CD4-positive, CD25-positive, alpha-beta regulatory T cell (primary cell): ENCODE measurements at regions not wholly inside any gene's neighbourhood (a gene's known extent, or its start where the extent isn't known, plus 50 kb on each side); places are given as distances from the start of the nearest gene placed in this dataset.
"Not testable (repeated sequence)": the region's sequence is repeated elsewhere in the genome, so short reads cannot be mapped to it uniquely, and the experiment has no call there.

Source experiments
- ATAC-seq, 2 donors: fragments of 150-1000 bp; cut with Tn5 transposase; one replicate each; pipeline ENCODE4 v1.10.0; 2021; ENCODE audit warnings: low read depth in 2 of 2, moderate number of reproducible peaks in 2 of 2, moderate library complexity in 1 of 2
- DNase-seq, 3 donors: peaks; one replicate each; pipeline versions ENCODE4 v3.0.0 to v3.0.0-alpha.2; 2012 to 2022; ENCODE audit warnings: mixed read lengths in 1 of 3
- H3K27ac ChIP-seq: one replicate; pipeline ENCODE4 v1.7.0; 2013; ENCODE audit warnings: mild to moderate bottlenecking, low read length; ENCODE audit not compliant: insufficient read depth, poor library complexity, severe bottlenecking
- H3K27me3 ChIP-seq: one replicate; pipeline ENCODE4 v1.7.0; 2013; ENCODE audit warnings: low read length; ENCODE audit not compliant: control insufficient read depth, insufficient read depth
- H3K36me3 ChIP-seq: one replicate; pipeline ENCODE4 v1.7.0; 2013; ENCODE audit warnings: mild to moderate bottlenecking, low read length, moderate library complexity; ENCODE audit not compliant: control insufficient read depth, insufficient read depth
- H3K4me1 ChIP-seq: 2 replicates; pipeline ENCODE4 v1.7.0; 2013; ENCODE audit warnings: mild to moderate bottlenecking, low read length; ENCODE audit not compliant: insufficient read depth, control insufficient read depth, poor library complexity, severe bottlenecking
- H3K4me3 ChIP-seq: one replicate; pipeline ENCODE4 v1.7.0; 2013; ENCODE audit warnings: low read depth, mild to moderate bottlenecking, low read length, moderate library complexity
- H3K9me3 ChIP-seq, 2 experiments: 1 replicate in 1 of 2; 2 replicates in 1 of 2; pipeline ENCODE4 v1.7.0; 2013; ENCODE audit warnings: low read length in 2 of 2, mild to moderate bottlenecking in 1 of 2, moderate library complexity in 1 of 2; ENCODE audit not compliant: control insufficient read depth in 2 of 2
- H3K27ac Mint-ChIP-seq, 3 donors: one replicate each; pipeline ENCODE4 v1.8.0; 2020 to 2022; ENCODE audit warnings: mild to moderate bottlenecking in 3 of 3, mixed read lengths in 3 of 3, moderate library complexity in 2 of 3
- H3K27me3 Mint-ChIP-seq: one replicate; pipeline ENCODE4 v1.8.0; 2022; ENCODE audit warnings: mild to moderate bottlenecking, mixed read lengths
- H3K36me3 Mint-ChIP-seq: one replicate; pipeline ENCODE4 v1.8.0; 2020; ENCODE audit warnings: mixed read lengths
- H3K4me1 Mint-ChIP-seq, 4 donors: one replicate each; pipeline ENCODE4 v1.8.0; 2020 to 2022; ENCODE audit warnings: mixed read lengths in 4 of 4, mild to moderate bottlenecking in 1 of 4
- H3K4me3 Mint-ChIP-seq, 4 donors: one replicate each; pipeline ENCODE4 v1.8.0; 2020 to 2022; ENCODE audit warnings: mild to moderate bottlenecking in 4 of 4, mixed read lengths in 4 of 4, moderate library complexity in 3 of 4
- H3K9me3 Mint-ChIP-seq, 7 donors: one replicate each; pipeline ENCODE4 v1.8.0; 2020 to 2022; ENCODE audit warnings: mixed read lengths in 7 of 7, mild to moderate bottlenecking in 3 of 7, moderate library complexity in 2 of 7

DNA sequence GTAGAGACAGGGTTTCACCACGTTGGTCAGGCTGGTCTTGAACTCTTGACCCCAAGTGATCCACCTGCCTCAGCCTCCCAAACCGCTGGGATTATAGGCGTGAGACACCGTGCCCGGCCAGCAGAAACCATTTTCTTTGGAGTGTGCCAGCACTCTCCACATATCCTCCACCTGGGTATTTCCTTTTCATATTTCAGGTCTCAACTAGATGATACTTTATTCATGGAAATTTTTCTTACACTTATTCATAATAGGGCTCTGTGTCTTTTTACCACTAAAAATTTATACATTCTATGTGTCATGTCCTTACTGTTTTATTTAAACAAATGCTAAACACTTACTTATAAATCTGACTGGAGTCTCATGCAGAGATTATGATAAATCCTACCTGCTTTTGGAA lies 305.9 kb downstream of the PCDH20 start:
- H3K36me3 Mint-ChIP-seq: no peaks in the 10 kb centered on the region

GRCh38 chr13:61107989-61108388 lies 307.7 kb downstream of the PCDH20 start:
- Histone ChIP-seq H3K36me3 (no peaks in the 10 kb centered on the region), H3K4me1 (no peaks in the 10 kb centered on the region), H3K4me3 (no peak overlapping the region), H3K27me3 (no peaks in the 10 kb centered on the region), H3K9me3 (peaks cover 0 to 5% of the 10 kb centered on the region in 2 experiments), H3K27ac (no peak overlapping the region)
- H3K36me3 Mint-ChIP-seq: no peaks in the 10 kb centered on the region
- ATAC-seq: no peak
- peaks cover 0 to 11% (median 3%) of the 10 kb centered on the region in 7 donors for H3K9me3 Mint-ChIP-seq
- no peak for DNase-seq
- H3K4me3 Mint-ChIP-seq: no peak overlapping the region
- no peak overlapping the region for H3K27ac Mint-ChIP-seq
- H3K4me1 Mint-ChIP-seq: no peaks in the 10 kb centered on the region
- no peaks in the 10 kb centered on the region for H3K27me3 Mint-ChIP-seq

More for the DNA sequence above, 305.9 kb downstream of the PCDH20 start:
- ATAC-seq: no peak
- Histone ChIP-seq H3K4me1 (no peaks in the 10 kb centered on the region), H3K27me3 (no peaks in the 10 kb centered on the region), H3K27ac (no peak overlapping the region), H3K36me3 (no peaks in the 10 kb centered on the region), H3K4me3 (no peak overlapping the region), H3K9me3 (peaks cover 0 to 5% of the 10 kb centered on the region in 2 experiments)
- Mint-ChIP-seq H3K9me3 (peaks cover under 1 to 14% (median 2%) of the 10 kb centered on the region in 7 donors), H3K4me3 (no peak overlapping the region), H3K4me1 (no peaks in the 10 kb centered on the region), H3K27ac (no peak overlapping the region), H3K27me3 (no peaks in the 10 kb centered on the region)
- no peak for DNase-seq

DNA sequence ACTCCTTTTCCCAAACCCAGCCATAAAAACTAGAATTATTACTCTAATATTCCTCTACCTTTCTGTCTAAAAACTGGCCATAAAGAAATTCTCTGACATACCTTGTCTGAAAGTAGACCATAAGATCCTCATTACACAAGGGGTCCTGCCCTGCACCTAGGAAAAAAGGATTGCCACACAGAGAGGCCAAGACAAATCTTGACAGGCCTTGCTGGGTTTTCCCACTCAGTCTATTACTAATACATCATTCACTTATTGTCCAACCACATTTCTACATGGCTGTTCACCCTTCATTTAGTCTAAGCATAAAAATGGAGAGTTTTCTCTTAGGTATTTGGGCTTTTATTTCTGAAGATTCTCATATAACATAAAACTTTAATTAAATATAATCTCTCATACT lies 319.8 kb downstream of the PCDH20 start:
- Mint-ChIP-seq H3K4me1 (no peaks in the 10 kb centered on the region), H3K27me3 (no peaks in the 10 kb centered on the region), H3K27ac (no peak overlapping the region), H3K36me3 (no peaks in the 10 kb centered on the region), H3K9me3 (peaks cover 2 to 23% (median 7%) of the 10 kb centered on the region in 7 donors), H3K4me3 (no peak overlapping the region)
- DNase-seq: no peak
- Histone ChIP-seq H3K4me1 (no peaks in the 10 kb centered on the region), H3K4me3 (no peak overlapping the region), H3K9me3 (no peaks in the 10 kb centered on the region), H3K27me3 (no peaks in the 10 kb centered on the region), H3K27ac (no peak overlapping the region), H3K36me3 (no peaks in the 10 kb centered on the region)
- ATAC-seq: no peak

DNA sequence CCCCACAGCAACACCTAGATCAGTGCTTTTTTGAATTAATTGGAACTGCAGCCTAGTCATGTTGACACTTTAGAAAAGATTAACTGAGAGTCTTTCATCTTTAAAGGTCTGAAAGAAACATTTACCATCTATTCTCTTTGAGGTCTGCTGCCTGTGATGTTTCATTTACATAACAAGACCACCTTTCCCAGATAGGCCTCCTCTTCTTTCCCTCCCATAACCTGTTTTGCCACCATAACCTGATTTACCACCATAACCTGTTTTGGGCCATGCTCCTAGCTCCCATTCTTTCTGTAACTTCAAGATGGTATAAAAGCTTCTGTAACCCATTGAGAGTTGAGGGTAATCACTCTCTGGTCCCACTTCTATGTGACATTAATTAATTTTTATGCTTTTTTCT lies 320.8 kb downstream of the PCDH20 start:
- H3K27ac ChIP-seq: no peak overlapping the region
- Mint-ChIP-seq H3K27ac (no peak overlapping the region), H3K36me3 (no peaks in the 10 kb centered on the region), H3K27me3 (no peaks in the 10 kb centered on the region), H3K4me1 (no peaks in the 10 kb centered on the region), H3K9me3 (peaks cover 2 to 23% (median 7%) of the 10 kb centered on the region in 7 donors), H3K4me3 (no peak overlapping the region)
- no peaks in the 10 kb centered on the region for H3K9me3 ChIP-seq
- no peaks in the 10 kb centered on the region for H3K27me3 ChIP-seq
- H3K36me3 ChIP-seq: no peaks in the 10 kb centered on the region
- DNase-seq: no peak
- H3K4me3 ChIP-seq: no peak overlapping the region
- ATAC-seq: no peak
- H3K4me1 ChIP-seq: no peaks in the 10 kb centered on the region

DNA sequence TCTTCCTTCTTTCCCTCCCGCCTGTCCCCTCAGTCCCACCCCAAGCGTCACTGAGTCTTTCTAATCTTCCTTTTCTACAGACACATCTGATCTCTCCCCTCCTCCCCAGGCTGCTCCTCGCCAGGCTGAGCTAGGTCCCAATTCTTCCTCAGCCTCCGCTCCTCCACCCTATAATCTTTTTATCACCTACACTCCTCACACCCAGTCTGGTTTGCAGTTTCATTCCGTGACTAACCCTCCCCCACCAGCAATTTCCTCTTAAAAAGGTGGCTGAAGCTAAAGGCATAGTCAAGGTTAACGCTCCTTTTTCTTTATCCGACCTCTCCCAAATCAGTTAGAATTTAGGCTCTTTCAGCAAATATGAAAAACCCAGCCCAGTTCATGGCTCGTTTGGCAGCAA lies 325.8 kb downstream of the PCDH20 start:
- H3K27me3 ChIP-seq, H3K27me3 Mint-ChIP-seq, H3K4me1 Mint-ChIP-seq, H3K4me1 ChIP-seq, H3K4me3 ChIP-seq, H3K36me3 ChIP-seq, H3K9me3 ChIP-seq, H3K4me3 Mint-ChIP-seq, H3K36me3 Mint-ChIP-seq, DNase-seq, H3K27ac ChIP-seq, H3K27ac Mint-ChIP-seq, ATAC-seq: not testable (repeated sequence)
- peaks cover 1 to 42% (median 7%) of the 10 kb centered on the region in 7 donors for H3K9me3 Mint-ChIP-seq

DNA sequence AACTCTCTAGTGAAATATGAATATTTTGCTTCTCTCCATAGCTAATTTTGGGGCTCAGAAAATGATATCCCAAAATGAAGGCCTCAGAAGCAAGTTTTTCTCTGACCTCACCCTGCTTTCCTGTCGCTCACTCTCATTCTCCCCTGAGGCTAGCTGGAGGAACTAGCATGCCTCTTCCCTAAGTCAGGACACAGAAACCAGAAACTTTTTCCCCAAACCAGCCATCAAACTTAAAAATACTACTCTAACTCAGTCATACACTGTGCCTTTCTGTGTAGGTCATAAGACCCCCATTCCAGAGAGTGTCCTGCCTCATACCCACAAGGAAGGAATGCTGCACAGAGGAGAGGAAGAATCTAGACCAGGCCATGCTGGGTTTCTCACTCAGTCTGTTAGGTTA lies 329.6 kb downstream of the PCDH20 start:
- Histone ChIP-seq H3K27me3 (no peaks in the 10 kb centered on the region), H3K4me1 (no peaks in the 10 kb centered on the region), H3K27ac (no peak overlapping the region), H3K4me3 (no peak overlapping the region), H3K9me3 (no peaks in the 10 kb centered on the region), H3K36me3 (no peaks in the 10 kb centered on the region)
- Mint-ChIP-seq H3K27ac (no peak overlapping the region), H3K9me3 (peaks cover 0 to 25% (median 1%) of the 10 kb centered on the region in 7 donors), H3K27me3 (no peaks in the 10 kb centered on the region), H3K4me3 (no peak overlapping the region), H3K4me1 (no peaks in the 10 kb centered on the region), H3K36me3 (no peaks in the 10 kb centered on the region)
- DNase-seq: no peak
- ATAC-seq: no peak

GRCh38 chr13:61084988-61085387 lies 330.7 kb downstream of the PCDH20 start:
- Histone ChIP-seq H3K9me3 (no peaks in the 10 kb centered on the region), H3K27ac (no peak overlapping the region), H3K4me1 (no peaks in the 10 kb centered on the region), H3K4me3 (no peak overlapping the region), H3K36me3 (no peaks in the 10 kb centered on the region), H3K27me3 (no peaks in the 10 kb centered on the region)
- Mint-ChIP-seq H3K27ac (no peak overlapping the region), H3K4me3 (no peak overlapping the region), H3K4me1 (no peaks in the 10 kb centered on the region), H3K36me3 (no peaks in the 10 kb centered on the region), H3K27me3 (no peaks in the 10 kb centered on the region), H3K9me3 (peaks cover 0 to 27% (median 3%) of the 10 kb centered on the region in 7 donors)
- no peak for ATAC-seq
- no peak for DNase-seq

DNA sequence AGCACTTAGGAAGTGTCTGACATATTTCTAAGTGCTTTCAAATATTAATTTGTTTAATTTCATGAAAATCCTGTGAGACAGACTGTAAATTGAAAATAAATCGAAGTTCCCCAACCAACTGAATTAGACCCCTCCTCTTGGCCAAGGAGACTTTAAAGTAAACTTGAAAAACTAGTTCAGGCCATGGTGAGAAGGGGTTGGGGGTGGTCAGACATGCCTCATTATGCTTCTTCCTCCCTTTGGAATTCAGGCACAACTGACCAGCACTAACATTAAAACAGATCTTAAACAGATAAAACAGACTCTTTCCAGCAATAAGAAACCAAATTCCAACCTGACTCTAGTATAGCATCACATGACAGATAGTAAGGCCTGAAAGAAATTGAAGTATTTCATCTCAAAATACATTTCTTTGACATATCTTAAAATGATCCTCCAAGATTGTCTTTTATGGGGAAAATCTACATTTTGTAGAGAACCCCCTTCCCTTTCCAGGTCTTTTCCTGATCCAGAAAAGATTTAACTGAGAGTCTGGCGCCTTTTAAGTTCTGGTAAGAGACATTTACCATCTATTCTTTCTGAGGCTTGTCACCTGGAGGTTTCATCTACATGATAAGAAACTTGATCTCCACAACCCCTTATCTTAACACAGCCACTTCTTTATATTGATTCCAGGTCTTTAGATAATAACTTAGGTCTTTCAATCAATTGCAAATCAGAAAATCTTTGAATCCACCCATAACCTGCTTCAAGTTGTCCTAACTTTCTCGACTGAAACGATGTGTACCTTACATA lies 336.5 kb downstream of the PCDH20 start:
- no peaks in the 10 kb centered on the region for H3K4me1 Mint-ChIP-seq
- H3K9me3 ChIP-seq: no peaks in the 10 kb centered on the region
- H3K27ac Mint-ChIP-seq: no peak overlapping the region

More for the DNA sequence above, 336.5 kb downstream of the PCDH20 start:
- ATAC-seq (no peak), DNase-seq (no peak)
- Histone ChIP-seq H3K36me3 (no peaks in the 10 kb centered on the region), H3K4me3 (no peak overlapping the region), H3K27ac (no peak overlapping the region), H3K4me1 (no peaks in the 10 kb centered on the region), H3K27me3 (no peaks in the 10 kb centered on the region)
- no peaks in the 10 kb centered on the region for H3K27me3 Mint-ChIP-seq
- no peak overlapping the region for H3K4me3 Mint-ChIP-seq
- no peaks in the 10 kb centered on the region for H3K36me3 Mint-ChIP-seq
- peaks cover 3 to 20% (median 4%) of the 10 kb centered on the region in 7 donors for H3K9me3 Mint-ChIP-seq
